HEK293 (cell line): ENCODE measurements at regions not wholly inside any gene's neighbourhood (a gene's known extent, or its start where the extent isn't known, plus 50 kb on each side); places are given as distances from the start of the nearest gene placed in this dataset.

Experiments used
- CTCF ChIA-PET: fragments of 350-600 bp; formaldehyde crosslinking; extraction: SDS; loops from one replicate; lab custom pipeline; 2021; ENCODE audit warnings: antibody characterized with exemption; lab: Yijun Ruan, JAX
- POLR2A ChIA-PET: fragments of 300-600 bp; formaldehyde crosslinking; extraction: SDS; loops from one replicate; lab custom pipeline; 2020; ENCODE audit warnings: antibody characterized with exemption, inconsistent platforms; lab: Yijun Ruan, JAX
- H3K27ac ChIP-seq: fragments of 200-500 bp; sonication (Bioruptor generic); 2 replicates; pipeline ENCODE4 v1.5.1; 2014; ENCODE audit warnings: low read depth, low read length, control low read depth, inconsistent platforms; ENCODE audit errors: extremely low read depth
- H3K36me3 ChIP-seq, 2 experiments: fragments of 200-500 bp in 1 of 2; sonication (Bioruptor generic) in 1 of 2; 1 replicate in 1 of 2; 2 replicates in 1 of 2; pipeline ENCODE4 v1.5.1; 2014 to 2017; ENCODE audit warnings: inconsistent platforms in 2 of 2, low read length in 2 of 2; ENCODE audit not compliant: control insufficient read depth in 2 of 2, insufficient read depth in 1 of 2
- H3K4me1 ChIP-seq: fragments of 200-500 bp; sonication (Bioruptor generic); 2 replicates; pipeline ENCODE4 v1.5.1; 2014; ENCODE audit warnings: mild to moderate bottlenecking, low read length, inconsistent platforms; ENCODE audit not compliant: control insufficient read depth, insufficient read depth
- H3K4me3 ChIP-seq: 2 replicates; pipeline ENCODE4 v1.5.1; 2011; ENCODE audit warnings: low read depth, mild to moderate bottlenecking, control low read depth, low read length, moderate library complexity
- H3K9me3 ChIP-seq: fragments of 200-500 bp; sonication (Bioruptor generic); 2 replicates; pipeline ENCODE4 v1.5.1; 2014; ENCODE audit warnings: low read depth, low read length, inconsistent platforms; ENCODE audit not compliant: control insufficient read depth, insufficient read depth
- BCL6B ChIP-seq: fragments of 450-650 bp; formaldehyde crosslinking; IDR thresholded peaks from 2 replicates; pipeline ENCODE4 v1.5.1; 2017; ENCODE audit warnings: missing biosample characterization, missing genetic modification characterization
- CTCF ChIP-seq: fragments of 450-650 bp; formaldehyde crosslinking; IDR thresholded peaks from 2 replicates; pipeline ENCODE4 v1.5.1; 2016; ENCODE audit warnings: missing biosample characterization, missing genetic modification characterization
- FEZF1 ChIP-seq: fragments of 450-650 bp; formaldehyde crosslinking; IDR thresholded peaks from 2 replicates; pipeline ENCODE4 v1.5.1; 2016; ENCODE audit warnings: missing biosample characterization, missing genetic modification characterization
- TCF7L2 ChIP-seq: IDR thresholded peaks from 2 replicates; pipeline ENCODE4 v1.6.1; 2011; ENCODE audit warnings: low read depth, mild to moderate bottlenecking, inconsistent platforms, low read length, moderate library complexity, borderline replicate concordance
- TRIM28 ChIP-seq: IDR thresholded peaks from 2 replicates; pipeline ENCODE4 v1.6.1; 2011; ENCODE audit warnings: low read length, control low read depth, borderline replicate concordance
- ZEB2 ChIP-seq: fragments of 450-650 bp; formaldehyde crosslinking; IDR thresholded peaks from 2 replicates; pipeline ENCODE4 v1.5.1; 2016; ENCODE audit warnings: missing biosample characterization, missing genetic modification characterization
- ZFP37 ChIP-seq: fragments of 450-650 bp; formaldehyde crosslinking; IDR thresholded peaks from 2 replicates; pipeline ENCODE4 v1.5.1; 2016; ENCODE audit warnings: missing biosample characterization, missing genetic modification characterization
- ZNF10 ChIP-seq: fragments of 450-650 bp; formaldehyde crosslinking; IDR thresholded peaks from 2 replicates; pipeline ENCODE4 v1.5.1; 2017; ENCODE audit warnings: missing biosample characterization, missing genetic modification characterization
- ZNF248 ChIP-seq: fragments of 450-650 bp; formaldehyde crosslinking; IDR thresholded peaks from 2 replicates; pipeline ENCODE4 v1.5.1; 2017; ENCODE audit warnings: missing biosample characterization, missing genetic modification characterization
- ZNF280D ChIP-seq: fragments of 450-650 bp; formaldehyde crosslinking; IDR thresholded peaks from 2 replicates; pipeline ENCODE4 v1.5.1; 2016; ENCODE audit warnings: missing biosample characterization, missing genetic modification characterization
- ZNF513 ChIP-seq: fragments of 450-650 bp; IDR thresholded peaks from 2 replicates; pipeline ENCODE4 v1.5.1; 2018; ENCODE audit warnings: missing biosample characterization, missing genetic modification characterization
- ZNF580 ChIP-seq: fragments of 450-650 bp; formaldehyde crosslinking; IDR thresholded peaks from 2 replicates; pipeline ENCODE4 v1.5.1; 2016; ENCODE audit warnings: missing biosample characterization, missing genetic modification characterization
- ZNF645 ChIP-seq: fragments of 450-650 bp; formaldehyde crosslinking; IDR thresholded peaks from 2 replicates; pipeline ENCODE4; 2016; ENCODE audit warnings: missing biosample characterization, missing genetic modification characterization
- ZNF776 ChIP-seq: fragments of 450-650 bp; formaldehyde crosslinking; IDR thresholded peaks from 2 replicates; pipeline ENCODE4 v1.5.0; 2017; ENCODE audit warnings: missing biosample characterization, missing genetic modification characterization, borderline replicate concordance
- ZNF792 ChIP-seq: fragments of 450-650 bp; formaldehyde crosslinking; IDR thresholded peaks from 2 replicates; pipeline ENCODE4 v1.5.1; 2016; ENCODE audit warnings: missing biosample characterization, missing genetic modification characterization
- ZSCAN30 ChIP-seq: fragments of 450-650 bp; IDR thresholded peaks from 2 replicates; pipeline ENCODE4 v1.5.1; 2018; ENCODE audit warnings: missing biosample characterization, mild to moderate bottlenecking, missing genetic modification characterization, moderate library complexity
- TF ChIP-seq, protein P1 (sequence below): fragments of 450-650 bp; formaldehyde crosslinking; IDR thresholded peaks from 2 replicates; pipeline ENCODE4 v1.5.1; 2017; ENCODE audit warnings: missing biosample characterization, missing genetic modification characterization
- TF ChIP-seq, protein P2 (sequence below): fragments of 450-650 bp; formaldehyde crosslinking; IDR thresholded peaks from 2 replicates; pipeline ENCODE4 v1.5.1; 2016; ENCODE audit warnings: missing biosample characterization, missing genetic modification characterization, borderline replicate concordance

GRCh38 chr6:137571854-137572253 is 77.7 kb upstream of the OLIG3 start (continued):
- TF ChIP-seq ZNF280D (tag by site-specific recombination): no peak
- TF ChIP-seq, protein P1, sequence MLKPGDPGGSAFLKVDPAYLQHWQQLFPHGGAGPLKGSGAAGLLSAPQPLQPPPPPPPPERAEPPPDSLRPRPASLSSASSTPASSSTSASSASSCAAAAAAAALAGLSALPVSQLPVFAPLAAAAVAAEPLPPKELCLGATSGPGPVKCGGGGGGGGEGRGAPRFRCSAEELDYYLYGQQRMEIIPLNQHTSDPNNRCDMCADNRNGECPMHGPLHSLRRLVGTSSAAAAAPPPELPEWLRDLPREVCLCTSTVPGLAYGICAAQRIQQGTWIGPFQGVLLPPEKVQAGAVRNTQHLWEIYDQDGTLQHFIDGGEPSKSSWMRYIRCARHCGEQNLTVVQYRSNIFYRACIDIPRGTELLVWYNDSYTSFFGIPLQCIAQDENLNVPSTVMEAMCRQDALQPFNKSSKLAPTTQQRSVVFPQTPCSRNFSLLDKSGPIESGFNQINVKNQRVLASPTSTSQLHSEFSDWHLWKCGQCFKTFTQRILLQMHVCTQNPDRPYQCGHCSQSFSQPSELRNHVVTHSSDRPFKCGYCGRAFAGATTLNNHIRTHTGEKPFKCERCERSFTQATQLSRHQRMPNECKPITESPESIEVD (tag by site-specific recombination): no peak

GRCh38 chr6:137573739-137574138 is 79.5 kb upstream of the OLIG3 start:
- no peak overlapping the region for H3K27ac ChIP-seq
- peaks cover 20% of the 10 kb centered on the region for H3K4me1 ChIP-seq
- no peak overlapping the region for H3K4me3 ChIP-seq
- POLR2A ChIA-PET: no interaction called here
- no peak for TF ChIP-seq ZNF513 (tag by site-specific recombination)
- TF ChIP-seq ZNF792 (tag by site-specific recombination): no peak
- TF ChIP-seq ZNF580: no peak
- no peak for TF ChIP-seq ZNF645 (tag by site-specific recombination)
- TF ChIP-seq, all 188 proteins: peak for 0
- H3K36me3 ChIP-seq: no peaks in the 10 kb centered on the region
- CTCF ChIA-PET: interaction anchor here (0.6 to 1.5 kb wide), 4 partner anchors 9 to 38 kb away, joined by 3 to 6 read pairs (median 6); no protein-coding TSS in a partner anchor
- no peaks in the 10 kb centered on the region for H3K9me3 ChIP-seq

DNA sequence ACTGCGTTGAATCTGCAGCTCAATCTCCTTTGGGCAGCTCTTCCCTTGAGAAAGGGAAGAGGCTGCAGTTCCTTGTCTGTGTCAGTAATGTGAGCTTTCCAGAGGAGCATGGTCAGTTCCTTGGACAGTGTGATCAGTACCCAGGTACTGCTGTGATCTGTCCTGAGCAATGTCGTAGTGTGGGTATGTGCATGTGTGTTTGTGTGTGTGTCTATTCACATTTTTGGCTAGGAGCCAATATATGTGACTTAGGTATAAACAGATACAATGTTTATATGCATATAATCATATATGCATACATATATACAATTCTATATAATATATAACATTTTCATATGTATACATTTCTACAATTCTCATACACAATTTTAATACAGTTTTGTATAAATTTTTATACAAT is 85.4 kb upstream of the OLIG3 start:
- Histone ChIP-seq H3K4me3 (no peak overlapping the region), H3K27ac (no peak overlapping the region), H3K36me3 (no peaks in the 10 kb centered on the region), H3K4me1 (peaks cover 9% of the 10 kb centered on the region), H3K9me3 (no peaks in the 10 kb centered on the region)
- POLR2A ChIA-PET: no interaction called here
- CTCF ChIA-PET: interaction anchor here (0.6 to 1.1 kb wide), 2 partner anchors 10 to 11 kb away, joined by 3 read pairs; no protein-coding TSS in a partner anchor
- TF ChIP-seq ZNF248 (tag by site-specific recombination) (no peak), ZEB2 (tag by site-specific recombination) (no peak), FEZF1 (tag by site-specific recombination) (no peak), TCF7L2 (no peak), ZNF10 (tag by site-specific recombination) (no peak), CTCF (tag by site-specific recombination) (no peak), BCL6B (tag by site-specific recombination) (no peak), ZNF776 (no peak), TRIM28 (no peak), ZFP37 (tag by site-specific recombination) (no peak), ZSCAN30 (tag by site-specific recombination) (no peak)
- TF ChIP-seq, protein P2, sequence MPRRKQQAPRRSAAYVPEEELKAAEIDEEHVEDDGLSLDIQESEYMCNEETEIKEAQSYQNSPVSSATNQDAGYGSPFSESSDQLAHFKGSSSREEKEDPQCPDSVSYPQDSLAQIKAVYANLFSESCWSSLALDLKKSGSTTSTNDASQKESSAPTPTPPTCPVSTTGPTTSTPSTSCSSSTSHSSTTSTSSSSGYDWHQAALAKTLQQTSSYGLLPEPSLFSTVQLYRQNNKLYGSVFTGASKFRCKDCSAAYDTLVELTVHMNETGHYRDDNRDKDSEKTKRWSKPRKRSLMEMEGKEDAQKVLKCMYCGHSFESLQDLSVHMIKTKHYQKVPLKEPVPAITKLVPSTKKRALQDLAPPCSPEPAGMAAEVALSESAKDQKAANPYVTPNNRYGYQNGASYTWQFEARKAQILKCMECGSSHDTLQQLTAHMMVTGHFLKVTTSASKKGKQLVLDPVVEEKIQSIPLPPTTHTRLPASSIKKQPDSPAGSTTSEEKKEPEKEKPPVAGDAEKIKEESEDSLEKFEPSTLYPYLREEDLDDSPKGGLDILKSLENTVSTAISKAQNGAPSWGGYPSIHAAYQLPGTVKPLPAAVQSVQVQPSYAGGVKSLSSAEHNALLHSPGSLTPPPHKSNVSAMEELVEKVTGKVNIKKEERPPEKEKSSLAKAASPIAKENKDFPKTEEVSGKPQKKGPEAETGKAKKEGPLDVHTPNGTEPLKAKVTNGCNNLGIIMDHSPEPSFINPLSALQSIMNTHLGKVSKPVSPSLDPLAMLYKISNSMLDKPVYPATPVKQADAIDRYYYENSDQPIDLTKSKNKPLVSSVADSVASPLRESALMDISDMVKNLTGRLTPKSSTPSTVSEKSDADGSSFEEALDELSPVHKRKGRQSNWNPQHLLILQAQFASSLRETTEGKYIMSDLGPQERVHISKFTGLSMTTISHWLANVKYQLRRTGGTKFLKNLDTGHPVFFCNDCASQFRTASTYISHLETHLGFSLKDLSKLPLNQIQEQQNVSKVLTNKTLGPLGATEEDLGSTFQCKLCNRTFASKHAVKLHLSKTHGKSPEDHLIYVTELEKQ: no peak
